HTR-8/SVneo (cell line): ENCODE measurements at regions not wholly inside any gene's neighbourhood (a gene's known extent, or its start where the extent isn't known, plus 50 kb on each side); places are given as distances from the start of the nearest gene placed in this dataset.

Experiments
- DNase-seq: peaks from one replicate; pipeline ENCODE4 v3.0.0; 2011; ENCODE audit warnings: low spot score, mixed read lengths; ENCODE audit not compliant: insufficient read length
- FAIRE-seq: peaks from 2 replicates; lab custom pipeline; 2011; peaks lifted over from hg19 to GRCh38; lab: Jason Lieb, UNC

DNA sequence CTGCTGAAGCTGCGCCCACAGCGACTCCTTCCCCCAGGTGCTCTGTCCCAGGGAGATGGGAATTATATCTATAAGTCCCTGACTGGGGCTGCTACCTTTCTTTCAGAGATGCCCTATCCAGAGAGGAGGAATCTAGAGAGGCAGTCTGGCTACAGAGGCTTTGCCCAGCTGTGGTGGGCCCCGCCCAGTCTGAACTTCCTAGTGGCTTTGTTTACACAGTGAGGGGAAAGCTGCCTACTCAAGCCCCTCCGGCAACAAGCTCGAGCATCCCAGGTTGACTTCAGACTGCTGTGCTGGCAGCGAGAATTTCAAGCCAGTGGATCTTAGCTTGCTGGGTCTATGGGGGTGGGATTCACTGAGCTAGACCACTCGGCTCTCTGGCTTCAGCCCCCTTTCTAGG, 152.5 kb upstream of the MAP3K7 start:
- DNase-seq, result no peak
- no peak for FAIRE-seq

DNA sequence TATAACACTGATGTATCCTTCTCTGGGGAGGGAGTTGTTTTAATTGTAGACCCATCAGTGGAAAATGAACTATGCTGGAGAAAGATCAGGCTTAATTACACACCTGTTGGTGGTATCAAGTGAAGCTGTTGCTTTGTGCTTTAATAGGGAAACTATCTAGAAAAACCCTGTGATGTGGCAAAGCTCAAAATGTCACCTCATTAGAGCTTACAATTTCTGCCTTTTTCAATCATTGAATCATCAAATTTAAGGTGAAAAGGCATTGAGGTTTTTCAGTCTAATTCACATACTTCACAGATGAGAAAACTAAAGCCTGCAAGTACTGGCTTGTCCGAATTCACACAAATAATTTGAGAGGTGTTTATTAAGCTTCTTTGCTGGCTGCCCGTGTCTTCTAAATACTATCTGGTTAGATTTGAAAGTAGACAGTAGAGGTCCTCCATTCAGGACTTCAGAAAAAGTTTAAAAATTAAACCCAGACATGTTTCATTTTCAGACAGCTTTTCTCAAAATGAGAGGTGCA, 143.3 kb upstream of the MAP3K7 start:
- DNase-seq (no peak), FAIRE-seq (no peak)

GRCh38 chr6:90729057-90729456, 142.2 kb upstream of the MAP3K7 start:
- no peak for DNase-seq
- FAIRE-seq, result no peak

- FAIRE-seq, result no peak
- DNase-seq, result no peak
Observed at GRCh38 chr6:90722648-90723047, 135.8 kb upstream of the MAP3K7 start.

DNA sequence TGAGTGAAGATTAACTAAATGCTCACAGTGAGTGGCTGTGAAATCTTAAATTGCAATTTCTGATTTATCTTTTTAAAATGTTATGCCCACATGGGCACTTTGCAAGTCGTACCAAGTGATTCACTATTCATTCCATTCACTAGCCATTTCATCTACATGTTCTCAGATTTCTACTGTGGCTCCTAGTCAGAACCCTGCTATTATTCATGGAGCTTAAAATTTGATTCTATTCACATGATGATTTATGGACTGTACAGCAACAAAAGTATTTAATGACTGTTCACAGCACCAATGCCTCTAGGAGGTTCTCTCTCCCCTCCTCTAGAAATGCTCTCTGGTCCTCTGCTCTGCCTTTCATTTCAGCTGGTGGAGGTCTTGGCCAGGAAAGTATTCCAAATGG, 133.5 kb upstream of the MAP3K7 start:
- FAIRE-seq, result no peak
- no peak for DNase-seq

GRCh38 chr6:90719321-90720195, 132.7 kb upstream of the MAP3K7 start:
- DNase-seq, result no peak
- FAIRE-seq, result no peak

DNA sequence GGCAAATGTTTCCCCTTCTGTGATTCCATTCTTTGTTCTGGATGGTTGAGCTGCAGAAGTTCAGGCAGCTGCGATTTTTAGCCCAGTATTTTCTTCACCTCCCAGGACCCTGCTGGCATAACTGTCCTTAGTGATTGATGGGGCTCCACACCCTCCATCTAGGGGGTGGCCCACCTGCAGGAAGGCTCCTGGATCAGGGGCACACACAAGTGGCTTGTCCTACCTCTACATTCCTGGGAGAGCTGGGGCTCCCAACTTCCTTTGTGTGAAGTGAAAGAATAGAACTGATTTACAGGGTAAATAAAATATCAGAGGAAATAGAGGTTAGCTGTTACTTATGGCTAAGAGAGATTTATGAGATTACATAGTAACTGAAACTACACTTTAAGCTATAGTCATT, 129.5 kb upstream of the MAP3K7 start:
- FAIRE-seq, result no peak
- no peak for DNase-seq

DNA sequence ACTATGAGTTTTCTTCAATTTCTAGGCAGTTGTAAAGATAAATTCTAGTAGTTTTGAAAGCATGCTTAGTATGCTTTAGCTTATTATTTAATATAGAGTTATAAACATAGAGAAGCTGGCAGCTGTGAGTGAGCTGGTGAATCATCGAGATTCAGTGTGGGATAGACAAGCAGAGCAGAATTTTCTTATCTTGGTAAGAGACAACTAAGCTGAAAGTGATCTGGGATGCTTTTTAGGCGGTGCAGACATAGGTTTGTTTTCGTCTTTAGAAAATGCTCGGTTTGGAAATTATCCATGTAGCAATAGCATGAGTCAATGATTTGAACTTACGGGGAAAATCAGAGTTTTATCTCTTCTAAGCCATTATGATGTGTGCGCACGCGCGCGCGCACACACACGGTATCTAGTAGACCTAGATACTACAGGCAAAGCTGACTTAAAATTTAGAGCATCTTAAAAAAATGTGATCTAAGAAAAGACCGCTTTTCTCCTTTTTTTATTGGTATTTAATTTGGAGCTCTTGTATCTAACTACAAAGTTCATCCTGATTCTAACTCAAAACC, 128.3 kb upstream of the MAP3K7 start:
- FAIRE-seq, result no peak

DNA sequence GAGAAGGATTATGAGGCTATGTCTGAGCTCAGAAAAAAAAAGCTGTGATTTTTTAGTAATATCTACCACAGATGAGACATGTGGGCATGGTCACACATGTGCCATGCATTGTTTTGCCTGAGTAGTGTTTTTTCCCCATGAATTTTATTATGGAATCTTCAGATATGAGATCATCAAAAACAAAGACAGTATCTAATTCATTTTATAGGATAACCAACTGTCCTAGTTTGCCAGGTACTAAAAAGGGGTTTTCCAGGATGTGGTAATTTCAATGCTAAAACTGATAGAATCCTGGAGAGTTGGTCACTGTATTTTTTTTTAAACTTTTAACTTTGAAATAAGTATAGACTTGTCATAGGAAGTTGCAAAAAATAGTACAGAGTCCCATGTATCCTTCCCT, 127.4 kb upstream of the MAP3K7 start:
- no peak for FAIRE-seq
- no peak for DNase-seq

More for the DNA sequence above, 128.3 kb upstream of the MAP3K7 start:
- DNase-seq, result no peak

GRCh38 chr6:90712114-90712513, 125.2 kb upstream of the MAP3K7 start:
- FAIRE-seq (no peak), DNase-seq (no peak)

DNA sequence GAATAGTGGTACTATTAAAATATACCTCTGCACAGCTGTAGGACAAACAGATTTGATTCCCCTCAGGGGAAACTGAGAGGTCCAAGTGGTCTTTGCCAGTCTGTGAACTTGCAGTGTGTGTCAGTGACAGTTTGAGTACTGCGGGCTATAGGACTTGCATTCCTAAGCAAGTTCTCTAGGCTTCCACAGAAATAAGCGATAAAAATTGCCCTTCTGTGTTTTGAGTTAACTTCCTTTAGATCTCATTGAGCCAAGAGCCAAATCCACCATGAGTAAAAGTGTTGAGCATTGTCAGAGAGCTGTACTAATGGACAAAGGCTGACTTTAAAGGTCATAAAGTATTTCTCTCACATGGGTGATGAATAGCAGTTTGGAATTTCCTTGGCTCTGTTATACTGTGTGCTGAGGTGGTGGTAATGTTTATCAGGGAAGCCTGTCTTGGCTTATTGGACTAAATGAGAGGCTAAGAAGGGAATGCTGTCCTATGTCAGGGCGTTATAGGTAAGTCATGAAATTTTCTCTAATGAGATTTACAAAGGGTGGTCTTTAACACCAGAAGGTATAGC, 122.6 kb upstream of the MAP3K7 start:
- DNase-seq (no peak), FAIRE-seq (no peak)

- DNase-seq (no peak), FAIRE-seq (no peak)
Observed at GRCh38 chr6:90708206-90708737, 121.4 kb upstream of the MAP3K7 start.

GRCh38 chr6:90707246-90707645, 120.4 kb upstream of the MAP3K7 start:
- DNase-seq, result no peak
- FAIRE-seq, result no peak

DNA sequence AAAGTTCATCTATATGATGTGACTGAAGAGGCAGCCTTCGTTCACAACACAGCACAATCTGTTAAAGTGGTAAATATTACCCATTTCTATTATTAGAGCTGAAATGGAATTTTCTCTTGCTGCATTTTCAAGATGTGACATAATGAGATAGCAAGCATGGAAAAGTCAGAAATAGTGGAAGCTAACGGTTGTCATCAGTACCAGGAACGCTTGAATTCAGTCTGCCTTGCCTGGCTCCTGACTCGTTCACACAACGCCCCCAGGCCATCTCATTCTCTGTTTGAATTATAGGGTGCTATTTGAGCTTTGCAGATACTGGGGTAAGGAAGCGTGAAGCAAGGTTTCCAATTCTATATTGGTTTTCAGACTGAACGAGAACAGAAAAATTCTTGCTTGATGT, 116.5 kb upstream of the MAP3K7 start:
- DNase-seq (no peak), FAIRE-seq (no peak)

DNA sequence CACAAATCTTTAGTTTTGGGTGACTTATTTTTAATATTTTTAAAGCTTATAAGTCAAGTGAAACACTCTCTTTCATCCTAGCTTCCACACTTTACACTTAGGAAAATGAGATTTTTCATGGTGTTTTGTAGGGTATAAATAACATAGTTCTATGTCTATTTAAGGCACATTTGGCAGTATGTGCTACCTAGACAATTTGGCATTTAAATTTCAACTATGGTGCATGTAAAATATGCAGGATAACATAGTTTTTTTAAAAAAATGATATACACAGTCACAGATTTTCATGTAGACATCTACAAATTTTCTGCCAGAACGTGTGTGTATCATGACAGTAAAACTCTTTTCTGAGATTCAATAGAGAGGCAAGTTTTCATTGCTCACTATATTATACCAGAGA, 115.1 kb upstream of the MAP3K7 start:
- DNase-seq, result no peak
- FAIRE-seq, result no peak

GRCh38 chr6:90701146-90701781, 114.4 kb upstream of the MAP3K7 start:
- DNase-seq, result no peak
- no peak for FAIRE-seq

DNA sequence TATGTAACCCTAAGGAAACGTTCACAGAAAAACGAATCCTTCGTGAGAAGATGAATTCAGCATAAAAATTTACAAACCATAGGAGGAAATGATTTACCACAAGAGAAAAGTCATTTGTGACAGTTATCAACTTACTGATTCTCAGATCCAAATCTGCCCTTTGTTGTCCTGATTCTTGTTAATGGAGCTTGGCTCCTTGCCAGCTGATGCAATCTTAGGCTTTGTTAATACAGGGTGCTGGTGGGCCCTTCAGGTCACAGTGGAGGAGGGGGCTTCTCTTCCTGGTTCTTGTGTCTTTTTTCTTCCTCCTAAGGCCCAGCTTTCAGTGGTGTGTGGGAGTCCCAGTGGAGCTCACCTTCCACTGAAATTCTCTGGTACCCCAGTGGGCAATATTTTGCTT, 108.4 kb upstream of the MAP3K7 start:
- DNase-seq (no peak), FAIRE-seq (no peak)

GRCh38 chr6:90694802-90695201, 107.9 kb upstream of the MAP3K7 start:
- FAIRE-seq, result no peak
- DNase-seq, result no peak

DNA sequence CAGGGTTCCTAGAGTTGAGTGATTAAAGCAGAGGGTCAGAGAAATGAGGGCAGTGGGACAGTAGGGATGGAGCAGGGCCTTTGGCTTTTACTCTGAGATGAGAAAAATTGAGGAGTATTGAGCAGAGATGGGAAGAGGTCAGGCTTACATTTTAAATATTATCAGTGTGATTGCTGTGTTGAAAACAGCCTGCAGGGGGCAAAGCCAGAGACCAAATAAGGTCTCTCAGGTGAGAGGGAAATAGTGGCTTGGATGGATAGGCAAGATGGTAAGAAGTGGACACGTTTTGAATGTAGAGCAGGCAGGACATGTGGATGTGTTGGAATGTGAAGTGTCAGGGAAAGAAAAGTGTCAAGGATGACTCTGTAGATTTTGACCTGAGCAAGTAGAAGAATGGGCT, 105.0 kb upstream of the MAP3K7 start:
- DNase-seq, result no peak
- FAIRE-seq, result no peak

DNA sequence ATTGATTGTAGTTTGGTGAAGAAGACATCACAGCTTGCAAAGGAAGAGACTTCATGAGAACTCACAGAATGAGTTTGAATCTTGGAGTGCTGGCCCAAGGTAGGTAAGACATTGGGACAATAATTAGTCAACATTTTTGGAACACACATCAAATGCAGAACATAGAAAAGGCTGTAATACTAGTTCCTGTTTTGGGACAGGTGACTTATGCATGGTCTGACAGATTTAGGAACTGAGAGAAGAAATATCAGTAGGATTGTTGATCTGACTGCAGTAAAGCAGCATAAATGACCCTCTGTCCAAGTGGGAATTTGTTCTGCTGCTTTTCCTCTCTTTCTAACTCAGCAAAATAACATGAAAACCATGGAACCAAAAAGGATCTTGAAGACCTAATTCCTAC, 102.3 kb upstream of the MAP3K7 start:
- no peak for FAIRE-seq
- DNase-seq, result no peak
